ENCODE measurements at regions not wholly inside any gene's neighbourhood (a gene's known extent, or its start where the extent isn't known, plus 50 kb on each side); places are given as distances from the start of the nearest gene placed in this dataset.

DNA sequence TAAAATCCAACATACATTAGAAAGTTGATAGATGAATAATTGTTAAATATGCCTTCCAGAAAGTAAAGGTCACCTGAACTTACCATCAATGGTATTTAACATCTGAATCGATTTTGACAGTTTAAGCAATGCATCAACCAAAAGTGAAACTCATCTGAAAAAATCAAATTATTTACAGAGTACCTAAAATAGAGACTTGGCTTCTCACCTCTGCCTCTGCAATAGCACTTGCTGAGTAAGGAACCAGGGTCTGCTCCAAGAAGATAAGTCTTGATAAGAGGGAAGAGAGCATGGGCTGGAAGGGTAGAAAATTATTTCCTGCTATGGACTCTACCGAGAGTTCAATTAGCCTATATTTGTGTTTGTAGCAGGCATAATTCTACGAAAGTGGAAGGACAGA, 868.3 kb downstream of the STIM2 start:
- Histone ChIP-seq H3K4me1 (no peaks in the 10 kb centered on the region), H3K9me3 (no peaks in the 10 kb centered on the region), H3K4me3 (no peak overlapping the region), H3K27ac (no peak overlapping the region), H3K4me2 (no peak overlapping the region)
- WGBS (ENCODE audit: missing lambda C conversion rate): 4% methylated on average over 3 of the region's 3 CpGs
- no peak for ATAC-seq
- no peak for DNase-seq (ENCODE audit: low read depth in 1 of 2, low spot score in 1 of 2)
- POLR2A ChIA-PET: no interaction called here
- TF ChIP-seq HEYL (CRISPR knock-in tag; IDR thresholded peaks at IDR 0.05): no peak
- TF ChIP-seq, protein P1, sequence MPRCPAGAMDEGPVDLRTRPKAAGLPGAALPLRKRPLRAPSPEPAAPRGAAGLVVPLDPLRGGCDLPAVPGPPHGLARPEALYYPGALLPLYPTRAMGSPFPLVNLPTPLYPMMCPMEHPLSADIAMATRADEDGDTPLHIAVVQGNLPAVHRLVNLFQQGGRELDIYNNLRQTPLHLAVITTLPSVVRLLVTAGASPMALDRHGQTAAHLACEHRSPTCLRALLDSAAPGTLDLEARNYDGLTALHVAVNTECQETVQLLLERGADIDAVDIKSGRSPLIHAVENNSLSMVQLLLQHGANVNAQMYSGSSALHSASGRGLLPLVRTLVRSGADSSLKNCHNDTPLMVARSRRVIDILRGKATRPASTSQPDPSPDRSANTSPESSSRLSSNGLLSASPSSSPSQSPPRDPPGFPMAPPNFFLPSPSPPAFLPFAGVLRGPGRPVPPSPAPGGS (IDR thresholded peaks at IDR 0.05): no peak
- TF ChIP-seq, protein P2, sequence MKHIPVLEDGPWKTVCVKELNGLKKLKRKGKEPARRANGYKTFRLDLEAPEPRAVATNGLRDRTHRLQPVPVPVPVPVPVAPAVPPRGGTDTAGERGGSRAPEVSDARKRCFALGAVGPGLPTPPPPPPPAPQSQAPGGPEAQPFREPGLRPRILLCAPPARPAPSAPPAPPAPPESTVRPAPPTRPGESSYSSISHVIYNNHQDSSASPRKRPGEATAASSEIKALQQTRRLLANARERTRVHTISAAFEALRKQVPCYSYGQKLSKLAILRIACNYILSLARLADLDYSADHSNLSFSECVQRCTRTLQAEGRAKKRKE (CRISPR knock-in tag; IDR thresholded peaks at IDR 0.05; ENCODE audit: low read depth): no peak
- no peak for TF ChIP-seq NPAS2 (CRISPR knock-in tag; IDR thresholded peaks at IDR 0.05; ENCODE audit: borderline replicate concordance)
- TF ChIP-seq, protein P3, sequence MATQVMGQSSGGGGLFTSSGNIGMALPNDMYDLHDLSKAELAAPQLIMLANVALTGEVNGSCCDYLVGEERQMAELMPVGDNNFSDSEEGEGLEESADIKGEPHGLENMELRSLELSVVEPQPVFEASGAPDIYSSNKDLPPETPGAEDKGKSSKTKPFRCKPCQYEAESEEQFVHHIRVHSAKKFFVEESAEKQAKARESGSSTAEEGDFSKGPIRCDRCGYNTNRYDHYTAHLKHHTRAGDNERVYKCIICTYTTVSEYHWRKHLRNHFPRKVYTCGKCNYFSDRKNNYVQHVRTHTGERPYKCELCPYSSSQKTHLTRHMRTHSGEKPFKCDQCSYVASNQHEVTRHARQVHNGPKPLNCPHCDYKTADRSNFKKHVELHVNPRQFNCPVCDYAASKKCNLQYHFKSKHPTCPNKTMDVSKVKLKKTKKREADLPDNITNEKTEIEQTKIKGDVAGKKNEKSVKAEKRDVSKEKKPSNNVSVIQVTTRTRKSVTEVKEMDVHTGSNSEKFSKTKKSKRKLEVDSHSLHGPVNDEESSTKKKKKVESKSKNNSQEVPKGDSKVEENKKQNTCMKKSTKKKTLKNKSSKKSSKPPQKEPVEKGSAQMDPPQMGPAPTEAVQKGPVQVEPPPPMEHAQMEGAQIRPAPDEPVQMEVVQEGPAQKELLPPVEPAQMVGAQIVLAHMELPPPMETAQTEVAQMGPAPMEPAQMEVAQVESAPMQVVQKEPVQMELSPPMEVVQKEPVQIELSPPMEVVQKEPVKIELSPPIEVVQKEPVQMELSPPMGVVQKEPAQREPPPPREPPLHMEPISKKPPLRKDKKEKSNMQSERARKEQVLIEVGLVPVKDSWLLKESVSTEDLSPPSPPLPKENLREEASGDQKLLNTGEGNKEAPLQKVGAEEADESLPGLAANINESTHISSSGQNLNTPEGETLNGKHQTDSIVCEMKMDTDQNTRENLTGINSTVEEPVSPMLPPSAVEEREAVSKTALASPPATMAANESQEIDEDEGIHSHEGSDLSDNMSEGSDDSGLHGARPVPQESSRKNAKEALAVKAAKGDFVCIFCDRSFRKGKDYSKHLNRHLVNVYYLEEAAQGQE (IDR thresholded peaks at IDR 0.05): no peak
- no peak for TF ChIP-seq HDAC2 (IDR thresholded peaks at IDR 0.05)
- TF ChIP-seq CHD2 (IDR thresholded peaks at IDR 0.05; ENCODE audit: low read length, partially characterized antibody): no peak
- TF ChIP-seq, protein P4, sequence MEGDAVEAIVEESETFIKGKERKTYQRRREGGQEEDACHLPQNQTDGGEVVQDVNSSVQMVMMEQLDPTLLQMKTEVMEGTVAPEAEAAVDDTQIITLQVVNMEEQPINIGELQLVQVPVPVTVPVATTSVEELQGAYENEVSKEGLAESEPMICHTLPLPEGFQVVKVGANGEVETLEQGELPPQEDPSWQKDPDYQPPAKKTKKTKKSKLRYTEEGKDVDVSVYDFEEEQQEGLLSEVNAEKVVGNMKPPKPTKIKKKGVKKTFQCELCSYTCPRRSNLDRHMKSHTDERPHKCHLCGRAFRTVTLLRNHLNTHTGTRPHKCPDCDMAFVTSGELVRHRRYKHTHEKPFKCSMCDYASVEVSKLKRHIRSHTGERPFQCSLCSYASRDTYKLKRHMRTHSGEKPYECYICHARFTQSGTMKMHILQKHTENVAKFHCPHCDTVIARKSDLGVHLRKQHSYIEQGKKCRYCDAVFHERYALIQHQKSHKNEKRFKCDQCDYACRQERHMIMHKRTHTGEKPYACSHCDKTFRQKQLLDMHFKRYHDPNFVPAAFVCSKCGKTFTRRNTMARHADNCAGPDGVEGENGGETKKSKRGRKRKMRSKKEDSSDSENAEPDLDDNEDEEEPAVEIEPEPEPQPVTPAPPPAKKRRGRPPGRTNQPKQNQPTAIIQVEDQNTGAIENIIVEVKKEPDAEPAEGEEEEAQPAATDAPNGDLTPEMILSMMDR (IDR thresholded peaks at IDR 0.05): no peak
- no peak for TF ChIP-seq KDM1A (IDR thresholded peaks at IDR 0.05; ENCODE audit: low read depth)
- no peak for TF ChIP-seq KDM5A (IDR thresholded peaks at IDR 0.05)
- TF ChIP-seq CEBPB (IDR thresholded peaks at IDR 0.05): no peak
- CTCF ChIA-PET: no interaction called here
- FAIRE-seq: no peak

DNA sequence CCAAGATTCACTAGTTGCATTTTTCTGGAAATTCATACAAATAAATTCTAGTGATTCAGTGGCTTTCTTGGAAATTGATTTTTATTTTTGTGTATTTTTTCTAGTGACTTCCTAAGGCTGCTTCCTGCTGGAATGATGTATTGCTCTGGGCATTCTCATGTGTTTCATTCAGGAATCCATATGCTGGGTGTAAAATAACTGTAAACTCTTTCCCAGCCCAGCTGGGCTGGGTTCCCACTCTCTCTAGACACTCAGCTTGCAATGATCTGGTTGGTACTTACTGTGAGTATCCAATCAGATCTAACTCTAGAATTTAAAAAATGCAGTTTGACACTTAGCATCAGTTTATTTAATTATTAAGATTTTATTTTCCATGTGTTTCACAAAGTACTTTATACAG, 882.2 kb downstream of the STIM2 start:
- FAIRE-seq: no peak
- ChIA-PET POLR2A (no interaction called here), CTCF (no interaction called here)
- no peak overlapping the region for H3K4me3 ChIP-seq
- no peak for DNase-seq (ENCODE audit: low read depth in 1 of 2, low spot score in 1 of 2)
- no peak for ATAC-seq
- no peaks in the 10 kb centered on the region for H3K9me3 ChIP-seq
- no peaks in the 10 kb centered on the region for H3K4me1 ChIP-seq
- H3K27ac ChIP-seq: no peak overlapping the region
- H3K4me2 ChIP-seq: no peak overlapping the region
- TF ChIP-seq FOXS1 (CRISPR knock-in tag; IDR thresholded peaks at IDR 0.05): no peak
- TF ChIP-seq ESRRA (IDR thresholded peaks at IDR 0.05; ENCODE audit: borderline replicate concordance, low read length): no peak
- no peak for TF ChIP-seq RNF2 (IDR thresholded peaks at IDR 0.05; ENCODE audit: borderline replicate concordance, low read depth)
- no peak for TF ChIP-seq SREBF2 (IDR thresholded peaks at IDR 0.05)
- TF ChIP-seq, protein P5, sequence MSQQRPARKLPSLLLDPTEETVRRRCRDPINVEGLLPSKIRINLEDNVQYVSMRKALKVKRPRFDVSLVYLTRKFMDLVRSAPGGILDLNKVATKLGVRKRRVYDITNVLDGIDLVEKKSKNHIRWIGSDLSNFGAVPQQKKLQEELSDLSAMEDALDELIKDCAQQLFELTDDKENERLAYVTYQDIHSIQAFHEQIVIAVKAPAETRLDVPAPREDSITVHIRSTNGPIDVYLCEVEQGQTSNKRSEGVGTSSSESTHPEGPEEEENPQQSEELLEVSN (IDR thresholded peaks at IDR 0.05; ENCODE audit: borderline replicate concordance, low read depth): no peak
- no peak for TF ChIP-seq TP53 (CRISPR knock-in tag; IDR thresholded peaks at IDR 0.05)
- TF ChIP-seq NPAS2 (CRISPR knock-in tag; IDR thresholded peaks at IDR 0.05; ENCODE audit: borderline replicate concordance): no peak
- no peak for TF ChIP-seq HDAC2 (IDR thresholded peaks at IDR 0.05)
- TF ChIP-seq, protein P6, sequence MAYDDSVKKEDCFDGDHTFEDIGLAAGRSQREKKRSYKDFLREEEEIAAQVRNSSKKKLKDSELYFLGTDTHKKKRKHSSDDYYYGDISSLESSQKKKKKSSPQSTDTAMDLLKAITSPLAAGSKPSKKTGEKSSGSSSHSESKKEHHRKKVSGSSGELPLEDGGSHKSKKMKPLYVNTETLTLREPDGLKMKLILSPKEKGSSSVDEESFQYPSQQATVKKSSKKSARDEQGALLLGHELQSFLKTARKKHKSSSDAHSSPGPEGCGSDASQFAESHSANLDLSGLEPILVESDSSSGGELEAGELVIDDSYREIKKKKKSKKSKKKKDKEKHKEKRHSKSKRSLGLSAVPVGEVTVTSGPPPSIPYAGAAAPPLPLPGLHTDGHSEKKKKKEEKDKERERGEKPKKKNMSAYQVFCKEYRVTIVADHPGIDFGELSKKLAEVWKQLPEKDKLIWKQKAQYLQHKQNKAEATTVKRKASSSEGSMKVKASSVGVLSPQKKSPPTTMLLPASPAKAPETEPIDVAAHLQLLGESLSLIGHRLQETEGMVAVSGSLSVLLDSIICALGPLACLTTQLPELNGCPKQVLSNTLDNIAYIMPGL (CRISPR knock-in tag; IDR thresholded peaks at IDR 0.05; ENCODE audit: borderline replicate concordance): no peak
- no peak for TF ChIP-seq KDM1A (IDR thresholded peaks at IDR 0.05; ENCODE audit: low read depth)
- TF ChIP-seq HOXB5 (CRISPR knock-in tag; IDR thresholded peaks at IDR 0.05): no peak
- no peak for TF ChIP-seq ZC3H11A (IDR thresholded peaks at IDR 0.05)
- TF ChIP-seq MAZ (IDR thresholded peaks at IDR 0.05; ENCODE audit: borderline replicate concordance, low read depth, low read length): no peak
- no peak for TF ChIP-seq RCOR1 (IDR thresholded peaks at IDR 0.05; ENCODE audit: low read depth, low read length)
- TF ChIP-seq ZFP36 (IDR thresholded peaks at IDR 0.05; ENCODE audit: borderline replicate concordance, partially characterized antibody): no peak
- no peak for TF ChIP-seq CHD4 (IDR thresholded peaks at IDR 0.05; ENCODE audit: borderline replicate concordance)
- TF ChIP-seq MYC (IDR thresholded peaks at IDR 0.05; ENCODE audit: borderline replicate concordance, low read length): no peak
- TF ChIP-seq FOSL2 (IDR thresholded peaks at IDR 0.05): no peak
- TF ChIP-seq FOSL2 (CRISPR knock-in tag; IDR thresholded peaks at IDR 0.05): no peak
